ENCODE measurements at regions not wholly inside any gene's neighbourhood (a gene's known extent, or its start where the extent isn't known, plus 50 kb on each side); places are given as distances from the start of the nearest gene placed in this dataset.

- no peaks in the 10 kb centered on the region for H3K27me3 ChIP-seq (ENCODE audit: control insufficient read depth, insufficient read depth, low read length, poor library complexity, severe bottlenecking)
- no peaks in the 10 kb centered on the region for H3K4me1 ChIP-seq (ENCODE audit: control insufficient read depth, insufficient read depth, low read length)
- Mint-ChIP-seq H3K4me1 (no peaks in the 10 kb centered on the region), H3K27ac (no peak overlapping the region), H3K27me3 (ENCODE audit: insufficient read depth) (no peaks in the 10 kb centered on the region), H3K4me3 (no peak overlapping the region), H3K36me3 (ENCODE audit: low read depth) (no peaks in the 10 kb centered on the region), H3K9me3 (no peaks in the 10 kb centered on the region)
- DNase-seq: no peak
- H3K4me3 ChIP-seq (ENCODE audit: low read length): no peak overlapping the region
- H3K9me3 ChIP-seq (ENCODE audit: control insufficient read depth, low read length): no peaks in the 10 kb centered on the region
- H3K27ac ChIP-seq (ENCODE audit: low read depth, low read length): no peak overlapping the region
- H3K9ac ChIP-seq (ENCODE audit: extremely low read depth, low read length, poor library complexity, severe bottlenecking): no peak overlapping the region
- no peaks in the 10 kb centered on the region for H3K36me3 ChIP-seq (ENCODE audit: control insufficient read depth, insufficient read depth, low read length)
- TF ChIP-seq CTCF (conservative IDR thresholded peaks at IDR 0.05): no peak
Measured at GRCh38 chr5:164220522-164220921, 715.1 kb downstream of the MAT2B start.

GRCh38 chr5:164224236-164224635, 718.8 kb downstream of the MAT2B start:
- H3K4me1 ChIP-seq (ENCODE audit: control insufficient read depth, insufficient read depth, low read length): no peaks in the 10 kb centered on the region
- no peak overlapping the region for H3K9ac ChIP-seq (ENCODE audit: extremely low read depth, low read length, poor library complexity, severe bottlenecking)
- Mint-ChIP-seq H3K9me3 (peaks cover 11% of the 10 kb centered on the region), H3K4me1 (no peaks in the 10 kb centered on the region), H3K27ac (no peak overlapping the region), H3K27me3 (ENCODE audit: insufficient read depth) (no peaks in the 10 kb centered on the region), H3K36me3 (ENCODE audit: low read depth) (no peaks in the 10 kb centered on the region), H3K4me3 (no peak overlapping the region)
- H3K27ac ChIP-seq (ENCODE audit: low read depth, low read length): no peak overlapping the region
- DNase-seq: no peak
- 100% methylated on average over 2 of the region's 2 CpGs for WGBS, 2 experiments (ENCODE audit: insufficient coverage in 1 of 2, insufficient read length in 1 of 2)
- H3K27me3 ChIP-seq (ENCODE audit: control insufficient read depth, insufficient read depth, low read length, poor library complexity, severe bottlenecking): no peaks in the 10 kb centered on the region
- H3K36me3 ChIP-seq (ENCODE audit: control insufficient read depth, insufficient read depth, low read length): no peaks in the 10 kb centered on the region
- no peaks in the 10 kb centered on the region for H3K9me3 ChIP-seq (ENCODE audit: control insufficient read depth, low read length)
- no peak overlapping the region for H3K4me3 ChIP-seq (ENCODE audit: low read length)
- TF ChIP-seq CTCF (conservative IDR thresholded peaks at IDR 0.05): no peak

- no peaks in the 10 kb centered on the region for H3K9me3 ChIP-seq (ENCODE audit: control insufficient read depth, low read length)
- no peaks in the 10 kb centered on the region for H3K27me3 ChIP-seq (ENCODE audit: control insufficient read depth, insufficient read depth, low read length, poor library complexity, severe bottlenecking)
- no peaks in the 10 kb centered on the region for H3K36me3 ChIP-seq (ENCODE audit: control insufficient read depth, insufficient read depth, low read length)
- H3K27ac ChIP-seq (ENCODE audit: low read depth, low read length): no peak overlapping the region
- H3K9ac ChIP-seq (ENCODE audit: extremely low read depth, low read length, poor library complexity, severe bottlenecking): no peak overlapping the region
- no peak overlapping the region for H3K4me3 ChIP-seq (ENCODE audit: low read length)
- H3K27me3 Mint-ChIP-seq (ENCODE audit: insufficient read depth): no peaks in the 10 kb centered on the region
- H3K4me1 ChIP-seq (ENCODE audit: control insufficient read depth, insufficient read depth, low read length): no peaks in the 10 kb centered on the region
- H3K27ac Mint-ChIP-seq: no peak overlapping the region
- 91% methylated on average over 2 of the region's 2 CpGs; no CpG with 5 or more reads in 1 of the 2 experiments for WGBS, 2 experiments (ENCODE audit: insufficient coverage in 1 of 2, insufficient read length in 1 of 2)
- H3K9me3 Mint-ChIP-seq: peaks cover 12% of the 10 kb centered on the region
- no peaks in the 10 kb centered on the region for H3K4me1 Mint-ChIP-seq
- DNase-seq: peak; percentile 46
- TF ChIP-seq CTCF (conservative IDR thresholded peaks at IDR 0.05): no peak
- no peak overlapping the region for H3K4me3 Mint-ChIP-seq
- H3K36me3 Mint-ChIP-seq (ENCODE audit: low read depth): no peaks in the 10 kb centered on the region
Measured at GRCh38 chr5:164224772-164225171, 719.4 kb downstream of the MAT2B start.

Measured in endodermal cell (in vitro differentiated cells).